ENCODE measurements at regions not wholly inside any gene's neighbourhood (a gene's known extent, or its start where the extent isn't known, plus 50 kb on each side); places are given as distances from the start of the nearest gene placed in this dataset.

GRCh38 chr13:47718556-47718955 lies 282.5 kb downstream of the SUCLA2 start:
- H3K27me3 ChIP-seq (replicated peaks in 1 of 4; ENCODE audit: control extremely low read depth in 1 of 4, control insufficient read depth in 3 of 4, insufficient read depth in 4 of 4, low read length in 3 of 4), result no peaks in the 10 kb centered on the region
- no peaks in the 10 kb centered on the region for H3K4me1 ChIP-seq (ENCODE audit: control insufficient read depth in 2 of 2, insufficient read depth in 2 of 2, low read length in 2 of 2)
- H2AFZ ChIP-seq (ENCODE audit: insufficient read depth, low read depth, low read length, poor library complexity, severe bottlenecking), result no peak overlapping the region
- H3K9ac ChIP-seq (ENCODE audit: low read length), result no peak overlapping the region
- Mint-ChIP-seq H3K9me3 (ENCODE audit: insufficient read depth) (no peaks in the 10 kb centered on the region), H3K4me1 (no peaks in the 10 kb centered on the region), H3K27me3 (no peaks in the 10 kb centered on the region), H3K27ac (no peak overlapping the region), H3K4me3 (no peak overlapping the region)
- no peaks in the 10 kb centered on the region for H3K9me3 ChIP-seq (ENCODE audit: control extremely low read depth in 1 of 3, control insufficient read depth in 2 of 3, insufficient read depth in 1 of 3, low read length in 2 of 3)
- intact Hi-C loops (cut with micrococcal nuclease), result no loop called here
- H3K36me3 ChIP-seq (replicated peaks in 1 of 2; ENCODE audit: control extremely low read depth in 1 of 2, control insufficient read depth in 1 of 2, extremely low read depth in 1 of 2, insufficient read depth in 2 of 2, low read length in 1 of 2), result no peaks in the 10 kb centered on the region
- DNase-seq, result no peak
- POLR2A ChIA-PET, result no interaction called here
- no peak overlapping the region for H3K4me3 ChIP-seq (ENCODE audit: control extremely low read depth in 1 of 5, extremely low read depth in 1 of 5, insufficient read depth in 1 of 5, low read depth in 2 of 5, low read length in 4 of 5)
- no peaks in the 10 kb centered on the region for H4K20me1 ChIP-seq (ENCODE audit: control insufficient read depth, insufficient read depth, low read length, poor library complexity, severe bottlenecking)
- H3K27ac ChIP-seq (ENCODE audit: low read length in 2 of 2), result no peak overlapping the region
- no peak for TF ChIP-seq EZH2 (IDR thresholded peaks at IDR 0.05; ENCODE audit: borderline replicate concordance, insufficient read depth, low read depth, low read length, poor library complexity, severe bottlenecking)
- no peaks in the 10 kb centered on the region for H3K79me2 ChIP-seq (ENCODE audit: control insufficient read depth, insufficient read depth, low read length)
- no peak for ATAC-seq (ENCODE audit: low read depth)
- CTCF ChIA-PET, result no interaction called here
- WGBS (ENCODE audit: insufficient coverage), result no CpG with 5 or more reads among the region's 8 CpGs
- no peak overlapping the region for H3K4me2 ChIP-seq (replicated peaks; ENCODE audit: low read depth, low read length, poor library complexity, severe bottlenecking)

- Histone ChIP-seq H3K79me2 (ENCODE audit: control insufficient read depth, insufficient read depth, low read length) (no peaks in the 10 kb centered on the region), H3K4me1 (ENCODE audit: control insufficient read depth in 2 of 2, insufficient read depth in 2 of 2, low read length in 2 of 2) (no peaks in the 10 kb centered on the region), H3K9me3 (ENCODE audit: control extremely low read depth in 1 of 3, control insufficient read depth in 2 of 3, insufficient read depth in 1 of 3, low read length in 2 of 3) (no peaks in the 10 kb centered on the region), H3K4me2 (replicated peaks; ENCODE audit: low read depth, low read length, poor library complexity, severe bottlenecking) (no peak overlapping the region), H4K20me1 (ENCODE audit: control insufficient read depth, insufficient read depth, low read length, poor library complexity, severe bottlenecking) (no peaks in the 10 kb centered on the region), H2AFZ (ENCODE audit: insufficient read depth, low read depth, low read length, poor library complexity, severe bottlenecking) (no peak overlapping the region), H3K4me3 (ENCODE audit: control extremely low read depth in 1 of 5, extremely low read depth in 1 of 5, insufficient read depth in 1 of 5, low read depth in 2 of 5, low read length in 4 of 5) (no peak overlapping the region), H3K9ac (ENCODE audit: low read length) (no peak overlapping the region), H3K27me3 (replicated peaks in 1 of 4; ENCODE audit: control extremely low read depth in 1 of 4, control insufficient read depth in 3 of 4, insufficient read depth in 4 of 4, low read length in 3 of 4) (peaks cover 0 to 3% (median 0%) of the 10 kb centered on the region in 4 experiments), H3K27ac (ENCODE audit: low read length in 2 of 2) (no peak overlapping the region), H3K36me3 (replicated peaks in 1 of 2; ENCODE audit: control extremely low read depth in 1 of 2, control insufficient read depth in 1 of 2, extremely low read depth in 1 of 2, insufficient read depth in 2 of 2, low read length in 1 of 2) (no peaks in the 10 kb centered on the region)
- ChIA-PET POLR2A (no interaction called here), CTCF (no interaction called here)
- H3K27ac Mint-ChIP-seq, result no peak overlapping the region
- no peaks in the 10 kb centered on the region for H3K4me1 Mint-ChIP-seq
- H3K9me3 Mint-ChIP-seq (ENCODE audit: insufficient read depth), result no peaks in the 10 kb centered on the region
- intact Hi-C loops (cut with micrococcal nuclease), result no loop called here
- WGBS (ENCODE audit: insufficient coverage), result no CpG with 5 or more reads among the region's 3 CpGs
- no peak for ATAC-seq (ENCODE audit: low read depth)
- no peak overlapping the region for H3K4me3 Mint-ChIP-seq
- TF ChIP-seq CTCF (IDR thresholded peaks at IDR 0.05) (no peak), EZH2 (IDR thresholded peaks at IDR 0.05; ENCODE audit: borderline replicate concordance, insufficient read depth, low read depth, low read length, poor library complexity, severe bottlenecking) (no peak)
- no peak for DNase-seq
- peaks cover 21% of the 10 kb centered on the region for H3K27me3 Mint-ChIP-seq
Observed at GRCh38 chr13:47708386-47708785, 292.7 kb downstream of the SUCLA2 start.

All from B cell (primary cell).